Vagina (tissue), 2 donors: ENCODE measurements at regions not wholly inside any gene's neighbourhood (a gene's known extent, or its start where the extent isn't known, plus 50 kb on each side); places are given as distances from the start of the nearest gene placed in this dataset.

Experiments used
- POLR2A ChIP-seq, 2 donors: fragments of 450-650 bp; IDR thresholded peaks; one replicate each; pipeline ENCODE4 v1.6.1; 2017; ENCODE audit warnings: antibody characterized with exemption in 2 of 2, mild to moderate bottlenecking in 2 of 2, moderate library complexity in 2 of 2
- TF ChIP-seq, protein P1 (sequence below), 3 experiments: fragments of 450-650 bp in 2 of 3; fragments of 200-600 bp in 1 of 3; sonication (generic) in 1 of 3; IDR thresholded peaks; one replicate each; pipeline ENCODE4 v1.5.1; 2017 to 2019; ENCODE audit warnings: antibody characterized with exemption in 3 of 3, mild to moderate bottlenecking in 2 of 3, moderate library complexity in 2 of 3

DNA sequence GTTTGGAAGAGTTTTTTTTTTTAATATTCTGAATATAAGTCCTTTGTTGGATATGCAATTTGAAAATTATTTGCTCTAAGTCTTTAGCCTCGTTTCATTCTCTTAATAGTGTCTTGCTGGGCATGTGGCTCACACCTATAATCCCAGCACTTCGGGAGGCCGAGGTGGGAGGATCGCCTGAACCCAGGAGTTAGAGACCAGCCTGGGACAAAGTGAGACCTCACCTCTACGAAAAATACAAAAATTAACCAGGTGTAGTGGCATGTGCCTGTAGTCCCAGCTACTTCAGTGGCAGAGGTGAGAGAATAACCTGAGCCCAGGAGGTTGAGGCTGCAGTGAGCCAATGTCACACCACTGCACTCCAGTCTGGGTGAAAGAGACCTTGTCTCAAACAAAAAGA, 87.3 kb upstream of the UBAC2 start:
- TF ChIP-seq, protein P1, sequence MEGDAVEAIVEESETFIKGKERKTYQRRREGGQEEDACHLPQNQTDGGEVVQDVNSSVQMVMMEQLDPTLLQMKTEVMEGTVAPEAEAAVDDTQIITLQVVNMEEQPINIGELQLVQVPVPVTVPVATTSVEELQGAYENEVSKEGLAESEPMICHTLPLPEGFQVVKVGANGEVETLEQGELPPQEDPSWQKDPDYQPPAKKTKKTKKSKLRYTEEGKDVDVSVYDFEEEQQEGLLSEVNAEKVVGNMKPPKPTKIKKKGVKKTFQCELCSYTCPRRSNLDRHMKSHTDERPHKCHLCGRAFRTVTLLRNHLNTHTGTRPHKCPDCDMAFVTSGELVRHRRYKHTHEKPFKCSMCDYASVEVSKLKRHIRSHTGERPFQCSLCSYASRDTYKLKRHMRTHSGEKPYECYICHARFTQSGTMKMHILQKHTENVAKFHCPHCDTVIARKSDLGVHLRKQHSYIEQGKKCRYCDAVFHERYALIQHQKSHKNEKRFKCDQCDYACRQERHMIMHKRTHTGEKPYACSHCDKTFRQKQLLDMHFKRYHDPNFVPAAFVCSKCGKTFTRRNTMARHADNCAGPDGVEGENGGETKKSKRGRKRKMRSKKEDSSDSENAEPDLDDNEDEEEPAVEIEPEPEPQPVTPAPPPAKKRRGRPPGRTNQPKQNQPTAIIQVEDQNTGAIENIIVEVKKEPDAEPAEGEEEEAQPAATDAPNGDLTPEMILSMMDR (IDR thresholded peaks at IDR 0.05), result no peak
- no peak for TF ChIP-seq POLR2A (IDR thresholded peaks at IDR 0.05)
